ENCODE measurements at regions not wholly inside any gene's neighbourhood (a gene's known extent, or its start where the extent isn't known, plus 50 kb on each side); places are given as distances from the start of the nearest gene placed in this dataset.
"Not testable (repeated sequence)": the region's sequence is repeated elsewhere in the genome, so short reads cannot be mapped to it uniquely, and the experiment has no call there.

- no peaks in the 10 kb centered on the region for H3K36me3 Mint-ChIP-seq (ENCODE audit: low read depth)
- H3K27me3 Mint-ChIP-seq (ENCODE audit: low read depth): peaks cover 3% of the 10 kb centered on the region
- no peak overlapping the region for H3K27ac Mint-ChIP-seq
- H3K4me1 Mint-ChIP-seq (ENCODE audit: low read depth): no peaks in the 10 kb centered on the region
- no peak overlapping the region for H3K4me3 Mint-ChIP-seq
- no peak for DNase-seq (ENCODE audit: low spot score)
- H3K9me3 Mint-ChIP-seq: no peaks in the 10 kb centered on the region
Measured at GRCh38 chr13:97878431-97879375, 74.8 kb upstream of the IPO5 start.

GRCh38 chr13:97879646-97880310 lies 73.7 kb upstream of the IPO5 start:
- Mint-ChIP-seq H3K36me3 (ENCODE audit: low read depth) (no peaks in the 10 kb centered on the region), H3K4me1 (ENCODE audit: low read depth) (no peaks in the 10 kb centered on the region), H3K4me3 (no peak overlapping the region)

GRCh38 chr13:97880311-97880675 lies 73.2 kb upstream of the IPO5 start:
- H3K27ac Mint-ChIP-seq: no peak overlapping the region
- H3K27me3 Mint-ChIP-seq (ENCODE audit: low read depth): peaks cover 3% of the 10 kb centered on the region
- H3K4me3 Mint-ChIP-seq: no peak overlapping the region
- DNase-seq (ENCODE audit: low spot score): no peak
- H3K9me3 Mint-ChIP-seq: no peaks in the 10 kb centered on the region
- no peaks in the 10 kb centered on the region for H3K36me3 Mint-ChIP-seq (ENCODE audit: low read depth)
- H3K4me1 Mint-ChIP-seq (ENCODE audit: low read depth): no peaks in the 10 kb centered on the region

More at GRCh38 chr13:97879646-97880310, 73.7 kb upstream of the IPO5 start:
- no peaks in the 10 kb centered on the region for H3K9me3 Mint-ChIP-seq
- H3K27me3 Mint-ChIP-seq (ENCODE audit: low read depth): peaks cover 3% of the 10 kb centered on the region
- no peak overlapping the region for H3K27ac Mint-ChIP-seq
- DNase-seq (ENCODE audit: low spot score): no peak

- H3K4me3 Mint-ChIP-seq: no peak overlapping the region
- H3K27me3 Mint-ChIP-seq (ENCODE audit: low read depth): peaks cover 3% of the 10 kb centered on the region
- no peaks in the 10 kb centered on the region for H3K4me1 Mint-ChIP-seq (ENCODE audit: low read depth)
- no peak for DNase-seq (ENCODE audit: low spot score)
- no peaks in the 10 kb centered on the region for H3K36me3 Mint-ChIP-seq (ENCODE audit: low read depth)
- no peaks in the 10 kb centered on the region for H3K9me3 Mint-ChIP-seq
- H3K27ac Mint-ChIP-seq: no peak overlapping the region
Measured at GRCh38 chr13:97881556-97881955, 71.9 kb upstream of the IPO5 start.

- peaks cover 3% of the 10 kb centered on the region for H3K27me3 Mint-ChIP-seq (ENCODE audit: low read depth)
- no peaks in the 10 kb centered on the region for H3K9me3 Mint-ChIP-seq
- no peaks in the 10 kb centered on the region for H3K4me1 Mint-ChIP-seq (ENCODE audit: low read depth)
- H3K4me3 Mint-ChIP-seq: no peak overlapping the region
- H3K27ac Mint-ChIP-seq: no peak overlapping the region
- DNase-seq (ENCODE audit: low spot score): no peak
- no peaks in the 10 kb centered on the region for H3K36me3 Mint-ChIP-seq (ENCODE audit: low read depth)
Measured at GRCh38 chr13:97883396-97883795, 70.1 kb upstream of the IPO5 start.

DNA sequence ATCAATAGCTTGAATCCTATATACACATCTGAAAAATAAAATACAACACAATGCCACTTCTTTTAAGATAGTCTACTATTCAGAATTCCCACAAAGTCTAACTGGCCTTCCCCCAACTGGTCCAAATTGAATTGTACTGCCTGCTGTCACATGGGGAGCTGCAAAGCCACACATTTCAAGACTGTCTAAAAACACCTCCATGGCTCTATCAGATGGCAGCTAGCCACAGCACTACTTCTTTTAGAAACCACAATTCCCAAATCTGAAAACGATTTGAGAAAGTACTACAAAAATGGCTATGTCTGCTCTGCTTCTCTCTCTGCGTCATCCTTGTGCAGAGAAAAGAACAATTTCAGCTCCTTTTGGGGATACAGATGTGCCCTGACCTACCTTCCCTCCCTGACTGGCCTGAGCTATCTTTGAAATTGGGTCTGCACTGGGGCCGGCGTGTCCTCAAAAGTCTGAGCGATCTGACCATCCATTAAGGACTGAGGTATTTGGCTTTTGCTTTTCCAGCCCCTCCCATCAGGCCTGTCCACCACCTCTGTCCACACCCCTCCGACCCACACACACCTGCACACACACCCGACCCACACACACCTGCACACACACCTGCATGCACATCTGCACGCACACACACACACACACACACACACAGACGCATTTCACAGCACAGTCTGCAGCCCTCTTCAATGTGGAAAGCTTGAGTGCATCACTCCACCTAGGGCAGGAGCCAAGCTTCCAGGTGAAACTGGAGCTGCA lies 68.6 kb upstream of the IPO5 start:
- H3K4me1 Mint-ChIP-seq (ENCODE audit: low read depth): no peaks in the 10 kb centered on the region
- peaks cover 4% of the 10 kb centered on the region for H3K27me3 Mint-ChIP-seq (ENCODE audit: low read depth)
- no peaks in the 10 kb centered on the region for H3K9me3 Mint-ChIP-seq
- DNase-seq (ENCODE audit: low spot score): no peak
- H3K27ac Mint-ChIP-seq: no peak overlapping the region
- H3K4me3 Mint-ChIP-seq: no peak overlapping the region
- no peaks in the 10 kb centered on the region for H3K36me3 Mint-ChIP-seq (ENCODE audit: low read depth)

- no peaks in the 10 kb centered on the region for H3K36me3 Mint-ChIP-seq (ENCODE audit: low read depth)
- no peaks in the 10 kb centered on the region for H3K4me1 Mint-ChIP-seq (ENCODE audit: low read depth)
- no peak overlapping the region for H3K27ac Mint-ChIP-seq
- no peak overlapping the region for H3K4me3 Mint-ChIP-seq
- DNase-seq (ENCODE audit: low spot score): no peak
- H3K9me3 Mint-ChIP-seq: no peaks in the 10 kb centered on the region
- peaks cover 2% of the 10 kb centered on the region for H3K27me3 Mint-ChIP-seq (ENCODE audit: low read depth)
Measured at GRCh38 chr13:97885641-97886040, 67.8 kb upstream of the IPO5 start.

GRCh38 chr13:97889803-97890202 lies 63.7 kb upstream of the IPO5 start:
- Mint-ChIP-seq H3K9me3 (no peaks in the 10 kb centered on the region), H3K27ac (no peak overlapping the region), H3K4me3 (no peak overlapping the region), H3K4me1 (ENCODE audit: low read depth) (no peaks in the 10 kb centered on the region), H3K27me3 (ENCODE audit: low read depth) (peaks cover 2% of the 10 kb centered on the region), H3K36me3 (ENCODE audit: low read depth) (no peaks in the 10 kb centered on the region)
- DNase-seq (ENCODE audit: low spot score): no peak

GRCh38 chr13:97890573-97890972 lies 62.9 kb upstream of the IPO5 start:
- H3K27me3 Mint-ChIP-seq (ENCODE audit: low read depth): peaks cover 2% of the 10 kb centered on the region
- DNase-seq (ENCODE audit: low spot score): no peak
- no peak overlapping the region for H3K27ac Mint-ChIP-seq
- H3K36me3 Mint-ChIP-seq (ENCODE audit: low read depth): no peaks in the 10 kb centered on the region
- no peak overlapping the region for H3K4me3 Mint-ChIP-seq
- H3K4me1 Mint-ChIP-seq (ENCODE audit: low read depth): no peaks in the 10 kb centered on the region
- H3K9me3 Mint-ChIP-seq: no peaks in the 10 kb centered on the region

DNA sequence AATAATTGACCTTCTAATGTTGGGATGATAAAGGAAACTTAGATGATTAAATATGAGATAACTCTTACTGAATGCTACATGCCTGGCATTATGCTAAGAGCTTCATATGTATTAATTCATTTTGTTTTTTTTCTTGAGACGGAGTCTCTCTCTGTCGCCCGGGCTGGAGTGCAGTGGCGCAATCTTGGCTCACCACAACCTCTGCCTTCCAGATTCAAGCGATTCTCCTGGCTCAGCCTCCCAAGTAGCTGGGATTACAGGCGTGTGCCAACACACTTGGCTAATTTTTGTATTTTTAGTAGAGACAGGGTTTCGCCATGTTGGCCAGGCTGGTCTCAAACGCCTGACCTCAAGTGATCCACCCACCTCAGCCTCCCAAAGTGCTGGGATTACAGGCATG lies 61.5 kb upstream of the IPO5 start:
- H3K4me3 Mint-ChIP-seq; H3K36me3 Mint-ChIP-seq (ENCODE audit: low read depth); H3K27me3 Mint-ChIP-seq (ENCODE audit: low read depth); H3K27ac Mint-ChIP-seq; H3K9me3 Mint-ChIP-seq; H3K4me1 Mint-ChIP-seq (ENCODE audit: low read depth); DNase-seq (ENCODE audit: low spot score): not testable (repeated sequence)

- no peaks in the 10 kb centered on the region for H3K9me3 Mint-ChIP-seq
- peaks cover 2% of the 10 kb centered on the region for H3K27me3 Mint-ChIP-seq (ENCODE audit: low read depth)
- no peak for DNase-seq (ENCODE audit: low spot score)
- H3K4me1 Mint-ChIP-seq (ENCODE audit: low read depth): no peaks in the 10 kb centered on the region
- H3K27ac Mint-ChIP-seq: no peak overlapping the region
- no peak overlapping the region for H3K4me3 Mint-ChIP-seq
- H3K36me3 Mint-ChIP-seq (ENCODE audit: low read depth): no peaks in the 10 kb centered on the region
Measured at GRCh38 chr13:97892717-97893116, 60.8 kb upstream of the IPO5 start.

DNA sequence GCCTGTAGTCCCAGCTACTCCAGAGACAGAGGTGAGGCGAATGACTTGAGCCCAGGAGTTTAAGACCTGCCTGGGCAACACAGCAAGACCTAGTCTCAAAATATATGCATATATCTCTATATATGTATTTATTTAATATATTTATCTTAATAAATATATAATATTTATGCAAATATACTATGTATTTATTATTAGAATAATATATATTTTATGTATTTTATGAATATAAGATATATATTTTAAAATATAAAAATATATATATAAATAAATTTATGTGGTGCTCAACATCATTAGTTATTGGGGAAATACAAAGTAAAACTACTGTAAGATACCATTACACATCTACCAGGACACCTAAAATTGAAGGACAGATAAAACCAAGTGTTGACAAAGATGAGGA lies 58.1 kb upstream of the IPO5 start:
- no peak overlapping the region for H3K27ac Mint-ChIP-seq
- no peak for DNase-seq (ENCODE audit: low spot score)
- H3K9me3 Mint-ChIP-seq: no peaks in the 10 kb centered on the region
- H3K4me3 Mint-ChIP-seq: no peak overlapping the region
- no peaks in the 10 kb centered on the region for H3K4me1 Mint-ChIP-seq (ENCODE audit: low read depth)
- no peaks in the 10 kb centered on the region for H3K36me3 Mint-ChIP-seq (ENCODE audit: low read depth)
- no peaks in the 10 kb centered on the region for H3K27me3 Mint-ChIP-seq (ENCODE audit: low read depth)

GRCh38 chr13:97896446-97896845 lies 57.0 kb upstream of the IPO5 start:
- H3K4me1 Mint-ChIP-seq (ENCODE audit: low read depth): no peaks in the 10 kb centered on the region
- H3K27me3 Mint-ChIP-seq (ENCODE audit: low read depth): no peaks in the 10 kb centered on the region
- H3K4me3 Mint-ChIP-seq: no peak overlapping the region
- H3K27ac Mint-ChIP-seq: no peak overlapping the region
- no peaks in the 10 kb centered on the region for H3K36me3 Mint-ChIP-seq (ENCODE audit: low read depth)
- DNase-seq (ENCODE audit: low spot score): no peak
- no peaks in the 10 kb centered on the region for H3K9me3 Mint-ChIP-seq

DNA sequence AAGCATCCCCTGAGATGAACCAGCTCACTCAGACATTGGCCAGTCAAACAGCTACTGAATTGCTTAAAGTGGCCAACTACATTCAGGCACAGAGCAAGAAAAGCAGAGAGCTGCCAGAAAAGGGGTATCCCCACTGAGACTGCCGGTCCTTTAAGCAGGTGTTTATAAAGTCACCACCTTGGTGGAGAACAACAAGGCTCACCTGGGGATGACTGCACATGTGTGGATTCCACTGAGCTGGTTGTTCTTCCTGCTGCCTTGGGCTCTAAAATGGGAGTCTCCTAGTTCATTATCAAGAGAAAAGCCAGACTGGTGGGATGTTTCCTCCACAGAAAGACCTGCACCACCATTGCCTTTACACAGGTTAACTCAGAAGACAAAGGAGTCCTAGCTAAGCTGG lies 51.8 kb upstream of the IPO5 start:
- no peak overlapping the region for H3K4me3 Mint-ChIP-seq
- H3K27ac Mint-ChIP-seq: no peak overlapping the region
- no peaks in the 10 kb centered on the region for H3K27me3 Mint-ChIP-seq (ENCODE audit: low read depth)
- no peak for DNase-seq (ENCODE audit: low spot score)
- no peaks in the 10 kb centered on the region for H3K9me3 Mint-ChIP-seq
- H3K36me3 Mint-ChIP-seq (ENCODE audit: low read depth): no peaks in the 10 kb centered on the region
- no peaks in the 10 kb centered on the region for H3K4me1 Mint-ChIP-seq (ENCODE audit: low read depth)

All from T-helper 2 cell treated with Interferon-gamma antibody and Interleukin-4, amounts not matched to agents 5 μg/mL and 100 μg/mL, for 36 hours (primary cell).